ENCODE measurements at regions not wholly inside any gene's neighbourhood (a gene's known extent, or its start where the extent isn't known, plus 50 kb on each side); places are given as distances from the start of the nearest gene placed in this dataset.

DNA sequence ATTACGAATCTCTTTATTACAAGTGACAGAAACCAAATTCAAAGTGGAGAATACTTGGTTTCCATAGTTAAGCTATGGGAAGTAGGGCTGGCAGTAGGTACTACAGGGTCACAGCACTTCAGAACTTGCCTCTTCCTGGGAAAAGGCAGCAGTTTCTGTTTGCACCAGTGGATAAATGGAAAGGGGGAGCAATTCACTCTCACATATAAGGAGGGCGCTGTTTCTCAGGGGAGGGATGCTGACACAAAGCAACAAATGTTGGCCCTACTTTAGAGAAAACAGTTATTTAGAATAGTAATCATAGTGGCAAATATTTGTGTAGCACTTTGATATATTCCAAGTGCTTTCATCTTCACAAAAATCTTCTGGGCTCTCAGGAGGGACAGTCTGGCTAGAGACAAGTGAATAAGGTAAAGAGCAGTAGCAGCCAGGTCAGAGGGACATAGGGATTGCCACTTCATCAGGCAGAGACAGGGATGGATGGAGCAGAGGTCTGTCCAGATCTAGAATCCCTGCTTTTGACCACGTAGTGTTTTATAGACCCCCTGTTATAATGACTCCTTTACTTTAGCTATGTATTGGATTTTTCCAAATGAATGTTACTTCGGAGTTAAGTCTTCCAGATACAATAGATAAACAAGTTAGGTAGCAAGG, 554.8 kb upstream of the SGCD start:
- Histone ChIP-seq H3K27me3 (ENCODE audit: control insufficient read depth in 3 of 3, insufficient read depth in 3 of 3, low read depth in 1 of 3, low read length in 3 of 3) (no peaks in the 10 kb centered on the region), H3K23ac (ENCODE audit: low read depth, low read length, poor library complexity) (no peak overlapping the region), H3K9ac (ENCODE audit: low read depth, low read length, poor library complexity) (no peak overlapping the region), H2BK12ac (ENCODE audit: low read length) (no peak overlapping the region), H3K27ac (replicated peaks; ENCODE audit: low read length) (no peak overlapping the region), H3K18ac (ENCODE audit: low read length) (no peak overlapping the region), H3K4me3 (ENCODE audit: low read length in 2 of 2) (no peak overlapping the region), H3K9me3 (replicated peaks in 1 of 2; ENCODE audit: control insufficient read depth in 2 of 2, insufficient read depth in 1 of 2, low read depth in 1 of 2, low read length in 2 of 2) (no peaks in the 10 kb centered on the region), H4K91ac (ENCODE audit: low read depth, low read length, poor library complexity) (no peak overlapping the region), H3K14ac (ENCODE audit: low read length) (no peak overlapping the region), H2AFZ (ENCODE audit: low read length) (no peak overlapping the region), H3K4me1 (ENCODE audit: control insufficient read depth in 2 of 2, insufficient read depth in 1 of 2, low read depth in 1 of 2, low read length in 2 of 2) (no peaks in the 10 kb centered on the region), H2BK15ac (ENCODE audit: low read length) (no peak overlapping the region), H2AK5ac (ENCODE audit: low read depth, low read length) (no peak overlapping the region), H3K79me1 (ENCODE audit: low read depth, low read length) (no peaks in the 10 kb centered on the region), H4K8ac (ENCODE audit: low read depth, low read length) (no peak overlapping the region), H2BK5ac (ENCODE audit: low read length) (no peak overlapping the region), H3K36me3 (replicated peaks in 1 of 2; ENCODE audit: control insufficient read depth in 2 of 2, insufficient read depth in 2 of 2, low read length in 2 of 2) (no peaks in the 10 kb centered on the region), H3K4me2 (ENCODE audit: insufficient read depth, low read length, poor library complexity, severe bottlenecking) (no peak overlapping the region), H2BK120ac (ENCODE audit: low read depth, low read length) (no peak overlapping the region), H3K4ac (ENCODE audit: low read length) (no peak overlapping the region)
- DNase-seq (ENCODE audit: low spot score), result no peak
- WGBS, 2 donors (ENCODE audit: extremely low coverage in 2 of 2, insufficient read length in 2 of 2, insufficient replicate concordance in 1 of 2), result no CpG with 5 or more reads among the region's 4 CpGs

DNA sequence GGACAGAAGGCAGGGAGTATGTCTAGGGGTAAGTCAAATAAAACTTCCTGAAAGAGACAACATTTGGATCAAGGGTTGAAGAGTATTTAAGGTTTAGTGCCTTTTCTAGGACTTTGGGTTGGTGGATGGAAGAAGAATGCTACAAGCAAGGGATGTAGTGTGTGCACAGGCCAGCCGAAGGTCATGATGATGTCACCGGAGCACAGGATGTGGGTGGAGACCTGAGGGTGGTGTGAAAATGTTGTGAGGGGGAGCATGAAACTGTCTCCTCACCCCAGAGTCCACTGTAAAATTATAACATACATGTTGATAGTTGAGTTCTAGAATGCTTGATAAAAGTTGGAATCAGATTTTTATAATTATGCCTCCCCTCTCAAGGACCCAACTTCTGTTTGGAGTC, 553.3 kb upstream of the SGCD start:
- DNase-seq (ENCODE audit: low spot score), result no peak
- no peak overlapping the region for H3K23ac ChIP-seq (ENCODE audit: low read depth, low read length, poor library complexity)
- no peak overlapping the region for H3K27ac ChIP-seq (replicated peaks; ENCODE audit: low read length)
- H2BK5ac ChIP-seq (ENCODE audit: low read length), result no peak overlapping the region
- H2AK5ac ChIP-seq (ENCODE audit: low read depth, low read length), result no peak overlapping the region
- no peak overlapping the region for H3K4ac ChIP-seq (ENCODE audit: low read length)
- H3K27me3 ChIP-seq (ENCODE audit: control insufficient read depth in 3 of 3, insufficient read depth in 3 of 3, low read depth in 1 of 3, low read length in 3 of 3), result no peaks in the 10 kb centered on the region
- no peak overlapping the region for H2AFZ ChIP-seq (ENCODE audit: low read length)
- no peak overlapping the region for H4K8ac ChIP-seq (ENCODE audit: low read depth, low read length)
- H3K4me1 ChIP-seq (ENCODE audit: control insufficient read depth in 2 of 2, insufficient read depth in 1 of 2, low read depth in 1 of 2, low read length in 2 of 2), result no peaks in the 10 kb centered on the region
- H4K91ac ChIP-seq (ENCODE audit: low read depth, low read length, poor library complexity), result no peak overlapping the region
- H3K14ac ChIP-seq (ENCODE audit: low read length), result no peak overlapping the region
- no peak overlapping the region for H2BK120ac ChIP-seq (ENCODE audit: low read depth, low read length)
- H3K79me1 ChIP-seq (ENCODE audit: low read depth, low read length), result no peaks in the 10 kb centered on the region
- no peak overlapping the region for H2BK15ac ChIP-seq (ENCODE audit: low read length)
- no peak overlapping the region for H3K9ac ChIP-seq (ENCODE audit: low read depth, low read length, poor library complexity)
- H3K4me3 ChIP-seq (ENCODE audit: low read length in 2 of 2), result no peak overlapping the region
- H3K36me3 ChIP-seq (replicated peaks in 1 of 2; ENCODE audit: control insufficient read depth in 2 of 2, insufficient read depth in 2 of 2, low read length in 2 of 2), result no peaks in the 10 kb centered on the region
- no peak overlapping the region for H2BK12ac ChIP-seq (ENCODE audit: low read length)
- no peak overlapping the region for H3K18ac ChIP-seq (ENCODE audit: low read length)
- no peak overlapping the region for H3K4me2 ChIP-seq (ENCODE audit: insufficient read depth, low read length, poor library complexity, severe bottlenecking)
- whole genome bisulfite sequencing, 2 donors (ENCODE audit: extremely low coverage in 2 of 2, insufficient read length in 2 of 2, insufficient replicate concordance in 1 of 2), result no CpG with 5 or more reads among the region's 2 CpGs
- no peaks in the 10 kb centered on the region for H3K9me3 ChIP-seq (replicated peaks in 1 of 2; ENCODE audit: control insufficient read depth in 2 of 2, insufficient read depth in 1 of 2, low read depth in 1 of 2, low read length in 2 of 2)

GRCh38 chr5:155780260-155780659, 546.7 kb upstream of the SGCD start:
- Histone ChIP-seq H3K36me3 (replicated peaks in 1 of 2; ENCODE audit: control insufficient read depth in 2 of 2, insufficient read depth in 2 of 2, low read length in 2 of 2) (no peaks in the 10 kb centered on the region), H4K8ac (ENCODE audit: low read depth, low read length) (no peak overlapping the region), H2AFZ (ENCODE audit: low read length) (no peak overlapping the region), H2BK5ac (ENCODE audit: low read length) (no peak overlapping the region), H2AK5ac (ENCODE audit: low read depth, low read length) (no peak overlapping the region), H3K4me1 (ENCODE audit: control insufficient read depth in 2 of 2, insufficient read depth in 1 of 2, low read depth in 1 of 2, low read length in 2 of 2) (no peaks in the 10 kb centered on the region), H3K27me3 (ENCODE audit: control insufficient read depth in 3 of 3, insufficient read depth in 3 of 3, low read depth in 1 of 3, low read length in 3 of 3) (no peaks in the 10 kb centered on the region), H3K4me2 (ENCODE audit: insufficient read depth, low read length, poor library complexity, severe bottlenecking) (no peak overlapping the region), H4K91ac (ENCODE audit: low read depth, low read length, poor library complexity) (no peak overlapping the region), H3K18ac (ENCODE audit: low read length) (no peak overlapping the region), H3K4me3 (ENCODE audit: low read length in 2 of 2) (no peak overlapping the region), H3K27ac (replicated peaks; ENCODE audit: low read length) (no peak overlapping the region), H3K9ac (ENCODE audit: low read depth, low read length, poor library complexity) (no peak overlapping the region), H2BK120ac (ENCODE audit: low read depth, low read length) (no peak overlapping the region), H3K9me3 (replicated peaks in 1 of 2; ENCODE audit: control insufficient read depth in 2 of 2, insufficient read depth in 1 of 2, low read depth in 1 of 2, low read length in 2 of 2) (no peaks in the 10 kb centered on the region), H3K79me1 (ENCODE audit: low read depth, low read length) (no peaks in the 10 kb centered on the region), H2BK15ac (ENCODE audit: low read length) (no peak overlapping the region), H3K23ac (ENCODE audit: low read depth, low read length, poor library complexity) (no peak overlapping the region), H3K14ac (ENCODE audit: low read length) (no peak overlapping the region), H3K4ac (ENCODE audit: low read length) (no peak overlapping the region), H2BK12ac (ENCODE audit: low read length) (no peak overlapping the region)
- no peak for DNase-seq (ENCODE audit: low spot score)
- WGBS, 2 donors (ENCODE audit: extremely low coverage in 2 of 2, insufficient read length in 2 of 2, insufficient replicate concordance in 1 of 2), result no CpG with 5 or more reads among the region's 3 CpGs

- no peaks in the 10 kb centered on the region for H3K4me1 ChIP-seq (ENCODE audit: control insufficient read depth in 2 of 2, insufficient read depth in 1 of 2, low read depth in 1 of 2, low read length in 2 of 2)
- H3K18ac ChIP-seq (ENCODE audit: low read length), result no peak overlapping the region
- no peak overlapping the region for H2BK5ac ChIP-seq (ENCODE audit: low read length)
- no peak overlapping the region for H2BK12ac ChIP-seq (ENCODE audit: low read length)
- no peaks in the 10 kb centered on the region for H3K36me3 ChIP-seq (replicated peaks in 1 of 2; ENCODE audit: control insufficient read depth in 2 of 2, insufficient read depth in 2 of 2, low read length in 2 of 2)
- no peaks in the 10 kb centered on the region for H3K27me3 ChIP-seq (ENCODE audit: control insufficient read depth in 3 of 3, insufficient read depth in 3 of 3, low read depth in 1 of 3, low read length in 3 of 3)
- H3K27ac ChIP-seq (replicated peaks; ENCODE audit: low read length), result no peak overlapping the region
- no peak overlapping the region for H2BK120ac ChIP-seq (ENCODE audit: low read depth, low read length)
- H2AK5ac ChIP-seq (ENCODE audit: low read depth, low read length), result no peak overlapping the region
- H3K79me1 ChIP-seq (ENCODE audit: low read depth, low read length), result no peaks in the 10 kb centered on the region
- H3K4me3 ChIP-seq (ENCODE audit: low read length in 2 of 2), result no peak overlapping the region
- no peak for DNase-seq (ENCODE audit: low spot score)
- no peak overlapping the region for H2BK15ac ChIP-seq (ENCODE audit: low read length)
- H3K9ac ChIP-seq (ENCODE audit: low read depth, low read length, poor library complexity), result no peak overlapping the region
- no CpG with 5 or more reads among the region's 1 CpG for WGBS, 2 donors (ENCODE audit: extremely low coverage in 2 of 2, insufficient read length in 2 of 2, insufficient replicate concordance in 1 of 2)
- no peak overlapping the region for H3K23ac ChIP-seq (ENCODE audit: low read depth, low read length, poor library complexity)
- H3K4me2 ChIP-seq (ENCODE audit: insufficient read depth, low read length, poor library complexity, severe bottlenecking), result no peak overlapping the region
- no peak overlapping the region for H3K14ac ChIP-seq (ENCODE audit: low read length)
- H4K8ac ChIP-seq (ENCODE audit: low read depth, low read length), result no peak overlapping the region
- no peaks in the 10 kb centered on the region for H3K9me3 ChIP-seq (replicated peaks in 1 of 2; ENCODE audit: control insufficient read depth in 2 of 2, insufficient read depth in 1 of 2, low read depth in 1 of 2, low read length in 2 of 2)
- no peak overlapping the region for H2AFZ ChIP-seq (ENCODE audit: low read length)
- no peak overlapping the region for H4K91ac ChIP-seq (ENCODE audit: low read depth, low read length, poor library complexity)
- no peak overlapping the region for H3K4ac ChIP-seq (ENCODE audit: low read length)
Observed at GRCh38 chr5:155783246-155783645, 543.7 kb upstream of the SGCD start.
